GM12873 (cell line): ENCODE measurements at regions not wholly inside any gene's neighbourhood (a gene's known extent, or its start where the extent isn't known, plus 50 kb on each side); places are given as distances from the start of the nearest gene placed in this dataset.

ENCODE experiments used
- TF ChIP-seq, protein P1 (sequence below): IDR thresholded peaks from 2 replicates; pipeline ENCODE4 v1.5.1; 2012; ENCODE audit warnings: low read depth, mild to moderate bottlenecking, moderate library complexity, low read length, control low read depth; ENCODE audit not compliant: insufficient read depth; ENCODE audit errors: missing control alignments

DNA sequence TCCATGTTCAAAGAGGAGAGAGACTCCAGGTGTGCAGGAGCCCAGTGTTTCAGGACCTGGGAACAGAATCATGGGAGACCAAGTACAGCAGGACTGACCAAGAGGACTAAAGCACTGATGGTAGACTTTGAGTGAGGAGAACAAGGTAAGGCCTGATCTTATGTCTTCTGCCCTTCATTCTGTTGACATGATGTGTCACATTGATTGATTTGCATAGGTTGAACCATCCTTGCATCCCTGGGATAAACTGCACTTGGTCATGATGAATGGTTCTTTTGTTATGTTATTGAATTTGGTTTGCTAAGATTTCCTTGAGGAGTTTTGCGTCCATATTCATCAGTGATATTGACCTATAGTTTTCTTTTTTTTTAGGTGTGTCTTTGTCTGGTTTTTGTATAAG, 497.0 kb downstream of the TMEM121 start:
- TF ChIP-seq, protein P1, sequence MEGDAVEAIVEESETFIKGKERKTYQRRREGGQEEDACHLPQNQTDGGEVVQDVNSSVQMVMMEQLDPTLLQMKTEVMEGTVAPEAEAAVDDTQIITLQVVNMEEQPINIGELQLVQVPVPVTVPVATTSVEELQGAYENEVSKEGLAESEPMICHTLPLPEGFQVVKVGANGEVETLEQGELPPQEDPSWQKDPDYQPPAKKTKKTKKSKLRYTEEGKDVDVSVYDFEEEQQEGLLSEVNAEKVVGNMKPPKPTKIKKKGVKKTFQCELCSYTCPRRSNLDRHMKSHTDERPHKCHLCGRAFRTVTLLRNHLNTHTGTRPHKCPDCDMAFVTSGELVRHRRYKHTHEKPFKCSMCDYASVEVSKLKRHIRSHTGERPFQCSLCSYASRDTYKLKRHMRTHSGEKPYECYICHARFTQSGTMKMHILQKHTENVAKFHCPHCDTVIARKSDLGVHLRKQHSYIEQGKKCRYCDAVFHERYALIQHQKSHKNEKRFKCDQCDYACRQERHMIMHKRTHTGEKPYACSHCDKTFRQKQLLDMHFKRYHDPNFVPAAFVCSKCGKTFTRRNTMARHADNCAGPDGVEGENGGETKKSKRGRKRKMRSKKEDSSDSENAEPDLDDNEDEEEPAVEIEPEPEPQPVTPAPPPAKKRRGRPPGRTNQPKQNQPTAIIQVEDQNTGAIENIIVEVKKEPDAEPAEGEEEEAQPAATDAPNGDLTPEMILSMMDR = no peak

DNA sequence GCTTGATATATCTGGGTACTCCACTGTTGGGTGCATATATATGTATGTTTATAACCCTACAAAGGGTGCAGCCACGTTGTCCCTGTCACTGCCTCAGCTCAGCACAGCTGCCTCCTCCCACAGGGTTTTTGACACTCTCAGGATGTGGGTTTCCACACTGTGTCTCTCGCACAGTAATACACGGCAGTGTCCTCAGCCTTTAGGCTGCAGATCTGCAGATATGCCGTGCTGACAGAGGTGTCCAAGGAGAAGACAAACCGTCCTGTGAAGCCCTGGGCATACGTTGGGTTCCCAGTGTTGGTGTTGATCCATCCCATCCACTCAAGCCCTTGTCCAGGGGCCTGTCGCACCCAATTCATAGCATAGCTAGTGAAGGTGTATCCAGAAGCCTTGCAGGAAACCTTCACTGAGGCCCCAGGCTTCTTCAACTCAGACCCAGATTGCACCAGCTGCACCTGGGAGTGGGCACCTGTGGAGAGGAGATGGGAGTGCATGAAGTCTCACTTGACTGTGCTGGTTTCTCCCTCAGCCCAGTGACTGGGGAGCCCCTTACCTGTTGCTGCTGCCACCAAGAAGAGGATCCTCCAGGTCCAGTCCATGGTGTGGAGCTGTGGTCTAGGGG, 498.7 kb downstream of the TMEM121 start:
- TF ChIP-seq, protein P1 = no peak

DNA sequence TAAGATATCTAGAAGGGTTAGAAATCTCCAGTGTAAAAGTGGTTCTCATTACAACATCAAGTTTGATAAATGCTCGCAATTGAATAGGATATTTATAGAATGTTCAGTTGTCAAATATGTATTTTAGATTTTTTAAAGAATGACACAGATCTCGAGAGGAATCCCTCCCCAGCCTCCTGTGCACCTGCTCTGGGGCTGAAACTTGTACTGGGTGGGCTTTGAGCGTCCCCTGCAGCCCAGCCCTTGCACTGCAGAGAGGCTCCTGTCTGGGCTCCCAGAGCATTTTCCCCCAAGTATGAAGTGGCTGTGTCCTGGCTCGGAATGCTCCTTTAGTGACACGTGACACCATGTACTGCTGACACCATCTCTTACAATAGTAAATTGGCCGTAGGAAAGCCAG, 499.6 kb downstream of the TMEM121 start:
- TF ChIP-seq, protein P1 = peak; percentile 26

DNA sequence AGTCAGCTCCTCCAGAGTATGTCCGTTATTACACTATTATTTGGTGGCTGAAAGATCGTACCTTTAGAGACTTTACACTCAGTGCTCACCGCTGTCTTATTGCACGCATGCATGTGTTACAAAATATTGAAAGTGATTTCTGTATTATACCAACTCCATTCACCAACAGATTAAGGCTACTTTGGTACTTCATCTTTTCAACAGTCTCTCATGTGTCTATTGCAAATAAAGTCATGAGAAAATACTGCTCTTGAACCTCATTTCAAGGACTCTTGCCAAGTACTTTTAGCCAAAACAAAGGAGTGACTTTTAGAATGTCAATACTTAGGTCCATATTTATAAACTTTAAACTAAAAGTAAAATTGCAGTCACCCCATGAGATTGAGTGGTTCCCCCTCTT, 503.6 kb downstream of the TMEM121 start:
- TF ChIP-seq, protein P1 = no peak

DNA sequence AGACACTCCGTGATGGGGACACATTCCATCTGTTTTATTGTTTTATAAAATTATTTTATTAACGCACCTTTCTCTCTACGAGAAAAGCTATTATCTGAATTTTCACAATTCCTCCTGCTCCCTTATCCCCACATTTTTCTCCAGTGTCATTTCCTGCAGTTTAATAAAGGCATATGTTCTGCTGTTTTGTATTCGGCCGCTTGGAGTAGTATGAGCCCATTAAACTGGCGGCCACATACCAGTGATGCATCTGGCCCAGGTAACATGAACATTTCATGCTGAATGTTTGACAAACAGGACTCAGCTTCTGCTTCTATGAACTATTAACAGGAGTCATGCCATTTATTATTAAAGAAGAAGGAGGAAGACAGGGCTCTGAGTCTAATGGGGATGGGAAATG, 511.0 kb downstream of the TMEM121 start:
- TF ChIP-seq, protein P1 = no peak

DNA sequence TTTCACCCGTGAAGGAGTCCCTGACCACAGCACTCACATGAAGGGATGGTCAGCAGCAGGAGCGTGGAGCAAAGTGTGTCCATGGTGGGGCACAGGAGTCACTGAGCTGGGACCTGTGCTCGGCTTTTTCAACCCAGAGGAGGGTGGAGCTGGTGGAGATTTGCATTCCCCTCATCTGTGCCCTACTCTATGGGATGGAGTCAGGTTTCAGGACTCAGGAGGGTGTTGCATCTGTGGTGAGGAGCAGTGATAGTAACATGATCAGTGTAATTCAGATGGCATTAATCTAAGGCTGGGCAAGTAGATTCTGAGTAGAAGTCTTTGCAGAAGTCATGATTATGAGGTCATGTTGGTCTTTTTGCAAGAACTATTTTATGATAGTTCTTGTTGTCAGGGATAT, 511.9 kb downstream of the TMEM121 start:
- TF ChIP-seq, protein P1 = no peak

DNA sequence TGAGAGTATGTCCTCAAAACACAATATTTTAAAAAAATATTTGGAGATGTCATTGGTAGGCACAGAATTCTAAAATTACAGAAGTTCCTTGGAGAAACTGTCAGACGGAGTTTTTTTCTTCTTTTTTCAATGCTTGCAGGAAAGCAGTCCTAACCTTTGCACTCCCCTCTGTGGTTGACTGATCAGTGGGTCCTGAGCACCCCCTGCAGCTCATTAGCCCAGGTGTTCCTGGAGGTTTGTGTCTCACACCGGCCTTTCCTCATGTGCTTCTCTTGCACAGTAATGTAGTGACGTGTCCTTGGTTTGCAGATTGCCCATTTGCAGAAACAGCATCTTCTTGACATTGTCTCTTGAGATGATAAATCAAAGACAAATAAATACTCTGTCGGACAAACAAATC, 513.0 kb downstream of the TMEM121 start:
- TF ChIP-seq, protein P1 = peak; percentile 66
